AG04450 (cell line): ENCODE measurements at regions not wholly inside any gene's neighbourhood (a gene's known extent, or its start where the extent isn't known, plus 50 kb on each side); places are given as distances from the start of the nearest gene placed in this dataset.

Experiments used
- CTCF ChIA-PET: fragments of 300-600, 350-600 bp; formaldehyde crosslinking; extraction: SDS; loops from one replicate; lab custom pipeline; 2022; ENCODE audit warnings: antibody characterized with exemption, inconsistent platforms; lab: Charles Lee
- POLR2A ChIA-PET: fragments of 350-600 bp; formaldehyde crosslinking; extraction: SDS; loops from one replicate; lab custom pipeline; 2021; ENCODE audit warnings: antibody characterized with exemption, inconsistent platforms; lab: Yijun Ruan, JAX
- DNase-seq: peaks from one replicate; pipeline ENCODE4 v3.0.0-alpha.2; 2011; ENCODE audit warnings: low read depth, low spot score
- H3K27ac ChIP-seq: one replicate; pipeline ENCODE4 v1.5.1; 2012; ENCODE audit warnings: low read depth, low read length, control low read depth
- H3K27me3 ChIP-seq: one replicate; pipeline ENCODE4 v1.6.0; 2012; ENCODE audit warnings: low read length; ENCODE audit not compliant: control insufficient read depth, insufficient read depth
- H3K4me3 ChIP-seq: 2 replicates; pipeline ENCODE4 v1.5.1; 2011; ENCODE audit warnings: mild to moderate bottlenecking, low read depth, low read length, control low read depth
- H3K9me3 ChIP-seq: 2 replicates; pipeline ENCODE4 v1.5.1; 2012; ENCODE audit warnings: low read length; ENCODE audit not compliant: control insufficient read depth, insufficient read depth
- CTCF ChIP-seq: IDR thresholded peaks from 2 replicates; pipeline ENCODE4 v1.5.1; 2011; ENCODE audit warnings: low read depth, low read length, control low read depth, inconsistent platforms

GRCh38 chrX:39677585-39677977, 420.2 kb downstream of the BCOR start:
- POLR2A ChIA-PET: no interaction called here
- DNase-seq: no peak
- no peak overlapping the region for H3K4me3 ChIP-seq
- no peaks in the 10 kb centered on the region for H3K9me3 ChIP-seq
- CTCF ChIA-PET: no interaction called here
- H3K27me3 ChIP-seq: no peaks in the 10 kb centered on the region
- TF ChIP-seq CTCF: no peak
- H3K27ac ChIP-seq: no peak overlapping the region

- TF ChIP-seq CTCF: no peak
- CTCF ChIA-PET: no interaction called here
- no peak overlapping the region for H3K4me3 ChIP-seq
- no peak overlapping the region for H3K27ac ChIP-seq
- H3K9me3 ChIP-seq: no peaks in the 10 kb centered on the region
- no peaks in the 10 kb centered on the region for H3K27me3 ChIP-seq
- DNase-seq: no peak
- POLR2A ChIA-PET: no interaction called here
Measured at GRCh38 chrX:39677978-39678791, 419.6 kb downstream of the BCOR start.

GRCh38 chrX:39678914-39679313, 418.8 kb downstream of the BCOR start:
- no peak for TF ChIP-seq CTCF
- Histone ChIP-seq H3K4me3 (no peak overlapping the region), H3K27me3 (no peaks in the 10 kb centered on the region), H3K27ac (no peak overlapping the region), H3K9me3 (no peaks in the 10 kb centered on the region)
- CTCF ChIA-PET: no interaction called here
- POLR2A ChIA-PET: no interaction called here
- no peak for DNase-seq

GRCh38 chrX:39679497-39680157, 418.1 kb downstream of the BCOR start:
- POLR2A ChIA-PET: no interaction called here
- no peaks in the 10 kb centered on the region for H3K9me3 ChIP-seq
- no peak for DNase-seq
- no peak overlapping the region for H3K27ac ChIP-seq
- CTCF ChIA-PET: no interaction called here
- no peak for TF ChIP-seq CTCF
- H3K27me3 ChIP-seq: no peaks in the 10 kb centered on the region
- no peak overlapping the region for H3K4me3 ChIP-seq

GRCh38 chrX:39681885-39682284, 415.9 kb downstream of the BCOR start:
- peaks cover 4% of the 10 kb centered on the region for H3K27me3 ChIP-seq
- H3K9me3 ChIP-seq: no peaks in the 10 kb centered on the region
- no peak overlapping the region for H3K4me3 ChIP-seq
- no peak overlapping the region for H3K27ac ChIP-seq
- POLR2A ChIA-PET: no interaction called here
- TF ChIP-seq CTCF: no peak
- CTCF ChIA-PET: no interaction called here
- DNase-seq: no peak
